Sigmoid colon (tissue), 4 donors: ENCODE measurements at regions not wholly inside any gene's neighbourhood (a gene's known extent, or its start where the extent isn't known, plus 50 kb on each side); places are given as distances from the start of the nearest gene placed in this dataset.

Experiments
- EP300 ChIP-seq, 4 donors: sonication (generic); formaldehyde crosslinking; IDR thresholded peaks; one replicate each; pipeline ENCODE4 v1.6.1; 2017; ENCODE audit warnings: antibody characterized with exemption in 4 of 4
- POLR2A ChIP-seq, 2 donors: fragments of 450-650 bp; IDR thresholded peaks; one replicate each; pipeline ENCODE4 v1.6.1; 2016; ENCODE audit warnings: antibody characterized with exemption in 2 of 2, mild to moderate bottlenecking in 2 of 2, moderate library complexity in 2 of 2
- POLR2AphosphoS5 ChIP-seq, 4 donors: sonication (generic); formaldehyde crosslinking; IDR thresholded peaks; one replicate each; pipeline ENCODE4 v1.6.1; 2017; ENCODE audit warnings: antibody characterized with exemption in 4 of 4
- TF ChIP-seq, protein P1 (sequence below), 4 experiments: fragments of 450-650 bp in 3 of 4; fragments of 200-600 bp in 1 of 4; IDR thresholded peaks; one replicate each; pipeline ENCODE4 v1.5.1; 2016 to 2019; ENCODE audit warnings: antibody characterized with exemption in 4 of 4, mild to moderate bottlenecking in 3 of 4, moderate library complexity in 2 of 4

DNA sequence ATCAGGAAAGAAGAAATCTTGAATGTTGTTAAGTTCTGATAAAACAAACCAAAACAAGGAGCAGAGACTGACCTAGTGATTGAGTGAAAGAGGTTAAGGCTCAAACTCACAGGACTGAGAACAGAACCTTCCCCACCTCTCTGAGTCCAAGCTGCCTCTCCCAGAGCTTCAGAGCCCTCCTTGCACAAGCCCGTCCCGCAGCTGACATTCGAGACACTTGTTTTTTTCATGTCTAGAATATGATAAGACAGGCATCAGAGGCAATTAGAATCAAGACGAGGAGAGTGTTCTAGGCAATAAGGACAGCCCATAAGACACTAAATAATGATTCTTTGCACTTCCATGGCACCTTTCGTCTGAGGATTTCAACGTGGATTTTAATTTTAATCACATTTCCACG is 140.6 kb downstream of the PXDC1 start:
- TF ChIP-seq, protein P1, sequence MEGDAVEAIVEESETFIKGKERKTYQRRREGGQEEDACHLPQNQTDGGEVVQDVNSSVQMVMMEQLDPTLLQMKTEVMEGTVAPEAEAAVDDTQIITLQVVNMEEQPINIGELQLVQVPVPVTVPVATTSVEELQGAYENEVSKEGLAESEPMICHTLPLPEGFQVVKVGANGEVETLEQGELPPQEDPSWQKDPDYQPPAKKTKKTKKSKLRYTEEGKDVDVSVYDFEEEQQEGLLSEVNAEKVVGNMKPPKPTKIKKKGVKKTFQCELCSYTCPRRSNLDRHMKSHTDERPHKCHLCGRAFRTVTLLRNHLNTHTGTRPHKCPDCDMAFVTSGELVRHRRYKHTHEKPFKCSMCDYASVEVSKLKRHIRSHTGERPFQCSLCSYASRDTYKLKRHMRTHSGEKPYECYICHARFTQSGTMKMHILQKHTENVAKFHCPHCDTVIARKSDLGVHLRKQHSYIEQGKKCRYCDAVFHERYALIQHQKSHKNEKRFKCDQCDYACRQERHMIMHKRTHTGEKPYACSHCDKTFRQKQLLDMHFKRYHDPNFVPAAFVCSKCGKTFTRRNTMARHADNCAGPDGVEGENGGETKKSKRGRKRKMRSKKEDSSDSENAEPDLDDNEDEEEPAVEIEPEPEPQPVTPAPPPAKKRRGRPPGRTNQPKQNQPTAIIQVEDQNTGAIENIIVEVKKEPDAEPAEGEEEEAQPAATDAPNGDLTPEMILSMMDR (IDR thresholded peaks at IDR 0.05) = no peak
- TF ChIP-seq POLR2A (IDR thresholded peaks at IDR 0.05) (no peak), EP300 (IDR thresholded peaks at IDR 0.05) (no peak), POLR2AphosphoS5 (IDR thresholded peaks at IDR 0.05) (no peak)
